GM11168 (cell line): ENCODE measurements at regions not wholly inside any gene's neighbourhood (a gene's known extent, or its start where the extent isn't known, plus 50 kb on each side); places are given as distances from the start of the nearest gene placed in this dataset.
"Not testable (repeated sequence)": the region's sequence is repeated elsewhere in the genome, so short reads cannot be mapped to it uniquely, and the experiment has no call there.

Source experiments
- in situ Hi-C: fragments of 300-500 bp; cut with MboI; formaldehyde crosslinking; loops from one replicate; pipeline ENCODE4 v1.12.0; 2022; ENCODE audit warnings: low sequenced_read_pairs; ENCODE audit not compliant: unreplicated experiment

GRCh38 chr1:177891809-177892208 is 78.0 kb downstream of the SEC16B start:
- in situ Hi-C loops: no loop called here

- in situ Hi-C loops: no loop called here
These were observed 79.4 kb downstream of the SEC16B start for GRCh38 chr1:177890479-177890878.

- in situ Hi-C loops: no loop called here
These were observed 85.3 kb downstream of the SEC16B start for GRCh38 chr1:177884479-177885021.

- in situ Hi-C loops: no loop called here
These were observed 86.3 kb downstream of the SEC16B start for GRCh38 chr1:177883581-177883980.

GRCh38 chr1:177880339-177880891 is 89.4 kb downstream of the SEC16B start:
- in situ Hi-C loops: no loop called here

DNA sequence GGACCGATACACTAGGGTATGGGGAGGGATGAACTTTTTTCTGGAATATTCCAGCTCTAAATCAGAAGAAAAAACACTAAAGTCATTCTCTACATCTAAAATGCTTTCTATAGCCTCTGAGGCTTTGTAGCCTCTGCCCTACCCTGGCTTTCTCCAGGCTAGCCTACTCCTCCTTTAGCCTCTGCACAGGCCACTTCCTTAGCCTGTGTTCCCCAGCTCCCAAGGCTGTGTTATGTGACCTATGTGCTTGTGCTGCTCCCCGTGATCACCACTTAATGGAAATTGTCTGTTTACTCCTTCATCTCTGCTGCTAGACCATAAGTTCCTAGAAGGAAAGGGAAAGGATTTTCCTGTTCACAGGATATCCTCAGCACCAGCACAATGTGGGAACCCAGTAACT is 92.8 kb downstream of the SEC16B start:
- in situ Hi-C loops: no loop called here

DNA sequence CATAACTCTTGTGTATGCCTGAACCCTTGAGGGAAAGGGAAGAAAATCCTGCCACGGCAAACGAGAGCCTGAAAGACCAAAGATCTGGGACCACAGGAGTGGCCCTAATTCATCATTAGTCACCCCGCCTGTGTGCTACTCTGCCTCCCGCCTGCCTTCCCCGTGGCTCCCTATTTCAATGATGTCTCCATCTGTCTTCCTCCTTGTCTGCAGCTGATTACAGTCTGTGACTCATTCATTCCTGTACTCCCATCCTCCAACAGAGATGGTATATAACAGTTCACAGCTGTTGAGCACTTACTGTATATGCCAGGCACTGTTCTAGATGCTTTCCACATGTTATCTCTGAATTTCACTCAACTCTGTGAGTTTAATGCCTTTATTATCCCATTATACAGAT is 96.6 kb downstream of the SEC16B start:
- in situ Hi-C loops: no loop called here

DNA sequence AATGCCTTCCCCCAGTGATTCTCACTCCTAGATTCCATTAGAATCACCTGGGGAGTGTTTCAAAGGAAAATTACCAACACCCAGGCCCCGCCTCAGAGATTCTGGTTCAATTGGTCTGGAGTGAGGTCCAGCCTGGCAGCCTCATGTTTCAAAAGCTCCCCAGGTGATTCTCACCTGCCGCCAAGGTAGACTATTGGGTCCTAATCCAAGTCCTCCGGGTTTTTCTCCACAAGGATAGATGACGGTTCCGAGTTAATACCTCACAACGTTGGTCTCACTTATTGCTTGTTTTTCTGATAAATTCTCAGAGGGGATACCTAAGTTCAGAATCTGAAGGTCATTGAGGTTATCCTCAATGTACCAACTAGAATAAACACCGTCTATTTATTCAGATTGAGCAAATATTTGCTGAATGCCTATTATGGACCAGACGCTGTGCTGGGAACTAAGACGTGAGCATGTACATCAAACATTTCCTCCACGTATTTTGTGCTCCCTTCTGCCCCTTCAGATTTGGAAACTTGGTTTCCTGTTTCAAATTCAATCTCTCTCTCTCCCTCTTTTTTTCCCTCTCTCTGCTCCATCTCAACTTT is 97.5 kb downstream of the SEC16B start:
- in situ Hi-C loops: no loop called here

DNA sequence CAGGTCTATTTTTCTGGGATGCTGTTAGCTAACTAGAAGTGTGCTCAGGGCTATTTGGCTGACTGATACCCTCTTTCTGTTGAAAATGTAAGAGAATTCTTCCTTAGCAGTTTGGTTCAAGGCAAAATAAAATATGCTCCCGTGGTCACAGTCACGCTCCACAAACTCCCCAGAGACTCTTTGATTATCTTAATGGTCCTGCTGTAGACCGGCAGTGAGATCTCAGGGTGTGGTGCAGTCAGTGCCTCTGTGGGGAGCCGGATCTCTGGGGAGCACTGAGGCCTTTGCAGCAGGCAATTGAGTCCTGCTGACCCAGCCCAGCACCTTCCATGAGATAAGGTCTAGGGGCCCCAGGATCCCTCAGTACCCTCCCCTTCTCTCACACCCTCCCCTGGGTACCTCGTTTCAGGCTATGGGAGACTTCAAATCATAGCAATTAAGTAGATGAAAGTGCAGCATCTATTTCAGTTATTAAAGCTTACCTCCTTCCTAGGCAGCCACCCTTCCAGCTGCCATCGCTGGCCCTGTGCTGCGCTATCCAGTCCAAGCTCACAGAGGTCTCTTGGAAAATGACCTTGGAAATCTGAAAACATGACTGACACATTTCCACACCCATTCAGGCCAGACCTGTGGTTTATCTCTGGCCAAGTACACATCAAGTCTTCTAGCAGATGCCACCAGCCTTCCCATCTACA is 98.1 kb downstream of the SEC16B start:
- in situ Hi-C loops: no loop called here

GRCh38 chr1:177869586-177869985 is 100.3 kb downstream of the SEC16B start:
- in situ Hi-C loops: no loop called here

GRCh38 chr1:177869011-177869410 is 100.8 kb downstream of the SEC16B start:
- in situ Hi-C loops: not testable (repeated sequence)

- in situ Hi-C loops: no loop called here
These were observed 104.1 kb downstream of the SEC16B start for GRCh38 chr1:177865807-177866206.

GRCh38 chr1:177864538-177865305 is 105.1 kb downstream of the SEC16B start:
- in situ Hi-C loops: no loop called here

DNA sequence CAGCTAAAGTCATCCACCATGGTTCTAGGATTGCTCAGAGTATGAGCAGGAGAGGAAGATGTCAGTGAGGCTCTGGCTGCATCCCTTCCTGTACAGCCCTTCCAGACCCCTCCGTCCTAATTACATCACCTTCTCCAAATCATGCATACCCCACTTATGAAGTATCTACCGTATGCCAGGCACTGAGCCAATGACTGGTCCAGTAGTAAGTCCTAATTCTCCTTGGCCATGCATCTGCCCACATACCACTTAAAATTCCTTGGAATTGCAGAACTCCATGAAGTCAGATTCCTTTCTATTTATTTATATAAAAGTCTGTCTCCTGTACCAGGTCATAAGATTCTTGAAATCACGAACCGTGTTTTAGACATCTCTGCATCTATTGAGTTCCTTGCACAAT is 106.1 kb downstream of the SEC16B start:
- in situ Hi-C loops: no loop called here

DNA sequence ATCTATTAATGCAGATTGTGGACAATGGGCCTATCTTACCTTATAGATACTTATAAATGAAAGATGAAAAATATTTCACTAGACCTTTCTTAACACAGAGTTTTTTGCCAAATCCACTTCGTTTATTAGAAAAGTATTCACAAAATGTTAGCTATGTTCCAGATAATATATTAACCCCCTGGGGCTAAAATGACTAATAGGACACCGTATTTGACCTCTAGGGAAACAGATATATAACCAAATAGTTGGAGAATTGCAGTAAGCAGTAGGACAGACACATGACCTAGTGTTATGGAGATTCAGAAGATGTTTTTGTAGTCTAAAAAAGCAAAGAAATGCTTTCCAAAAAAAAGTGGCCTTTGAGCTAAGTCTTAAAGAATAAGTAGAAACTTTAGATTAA is 106.9 kb downstream of the SEC16B start:
- in situ Hi-C loops: no loop called here

DNA sequence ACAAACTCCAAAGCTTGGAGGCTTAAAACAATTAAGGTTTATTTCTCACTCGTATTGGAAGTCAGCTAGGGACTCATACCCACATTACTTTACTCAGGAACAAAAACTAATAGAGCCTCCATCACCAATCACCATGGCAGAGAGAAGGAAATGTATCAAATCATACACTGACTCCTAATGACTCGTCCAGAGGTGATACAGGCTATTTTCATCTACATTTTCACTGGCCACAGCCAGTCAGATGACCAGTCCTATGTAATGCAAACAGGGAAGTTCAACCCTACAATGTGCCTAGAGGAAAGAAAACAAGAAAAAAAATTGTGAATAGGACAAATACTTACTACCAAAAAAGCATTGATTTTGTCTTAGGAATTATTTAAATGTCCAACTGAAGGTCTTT is 110.3 kb downstream of the SEC16B start:
- in situ Hi-C loops: loop anchor here (10.0 kb wide), 1 partner anchor 345 kb away; no protein-coding TSS in a partner anchor

DNA sequence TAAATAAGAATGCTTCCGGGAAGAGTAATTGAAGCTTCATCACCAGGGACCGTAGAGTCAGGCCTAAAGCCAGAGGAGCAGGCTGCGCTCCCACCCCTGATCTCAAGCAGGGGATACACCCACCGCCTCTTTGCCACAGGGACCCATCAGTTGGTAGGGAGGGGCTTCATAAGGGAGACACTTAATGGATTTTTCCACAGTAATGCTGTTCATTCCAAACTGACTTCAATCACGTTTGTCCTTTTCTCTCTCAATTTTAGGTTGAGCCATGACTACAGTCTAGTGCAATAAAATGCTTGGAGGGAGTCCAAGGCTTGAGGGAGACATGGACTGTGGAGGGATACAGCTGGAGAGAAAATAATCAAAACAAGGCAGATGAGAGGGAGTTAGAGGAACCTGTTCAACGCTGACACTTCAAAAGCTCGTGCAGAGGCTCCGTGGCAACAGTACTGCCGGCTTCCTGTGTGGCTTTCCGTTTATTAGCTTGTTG is 111.5 kb downstream of the SEC16B start:
- in situ Hi-C loops: loop anchor here (10.0 kb wide), 1 partner anchor 344 kb away; no protein-coding TSS in a partner anchor

DNA sequence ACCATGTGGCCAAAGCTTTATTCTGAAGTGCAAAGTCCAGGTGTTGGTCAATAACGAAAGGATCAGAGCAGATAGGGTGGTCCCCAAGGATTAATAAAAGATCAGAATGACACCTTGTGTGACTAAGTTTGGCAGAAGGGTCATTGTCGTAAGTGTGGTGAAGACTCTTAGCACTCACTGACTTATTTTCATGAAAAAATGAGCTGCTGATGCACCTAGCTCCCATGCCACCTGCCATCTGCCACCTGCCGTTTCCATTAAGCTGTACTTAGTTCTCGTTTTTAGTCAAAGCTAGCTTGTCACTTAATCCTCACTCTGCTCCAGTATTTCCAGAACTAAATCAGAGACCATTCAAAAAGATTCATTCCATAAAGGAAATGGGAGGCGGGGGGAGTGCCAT is 112.6 kb downstream of the SEC16B start:
- in situ Hi-C loops: loop anchor here (10.0 kb wide), 1 partner anchor 342 kb away; no protein-coding TSS in a partner anchor

- in situ Hi-C loops: loop anchor here (10.0 kb wide), 1 partner anchor 340 kb away; no protein-coding TSS in a partner anchor
These were observed 114.9 kb downstream of the SEC16B start for GRCh38 chr1:177854951-177855350.

DNA sequence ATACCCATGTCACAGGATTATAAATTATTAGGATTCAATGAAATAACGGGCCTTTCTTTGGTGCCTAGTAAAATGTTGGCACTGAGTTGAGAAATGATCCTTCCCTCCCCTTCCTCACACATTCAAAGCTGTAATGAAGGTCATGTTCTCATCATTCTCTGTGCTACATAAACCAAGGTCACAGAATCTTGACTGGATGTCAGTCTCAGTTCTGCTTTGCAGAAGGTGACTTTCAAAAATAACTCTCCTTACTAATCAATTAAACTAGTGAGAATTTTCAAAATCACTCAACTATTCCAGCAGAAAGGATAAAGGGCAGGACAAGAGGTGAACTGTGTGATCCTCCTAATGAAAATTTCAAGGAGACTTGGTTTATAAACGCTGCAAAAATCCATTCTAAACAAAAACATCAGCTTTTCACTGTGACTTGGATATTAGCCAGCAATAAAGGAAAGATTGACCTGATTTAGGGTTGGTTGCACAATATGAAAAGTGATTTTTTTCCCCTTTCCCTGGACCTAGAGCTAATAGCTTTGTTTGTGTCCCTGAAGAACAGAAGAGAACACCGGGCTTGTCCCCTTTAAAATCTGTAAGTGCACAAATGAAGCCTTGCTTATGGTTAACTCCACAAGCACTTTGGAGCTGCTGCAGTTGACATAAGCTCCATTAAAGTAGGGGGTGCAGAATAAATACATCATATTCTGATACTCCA is 120.1 kb downstream of the SEC16B start:
- in situ Hi-C loops: loop anchor here (10.0 kb wide), 1 partner anchor 335 kb away; no protein-coding TSS in a partner anchor
